Thyroid gland (tissue), 4 donors: ENCODE measurements at regions not wholly inside any gene's neighbourhood (a gene's known extent, or its start where the extent isn't known, plus 50 kb on each side); places are given as distances from the start of the nearest gene placed in this dataset.

Experiments
- CTCF ChIP-seq, 6 experiments: fragments of 200-600 bp in 3 of 6; fragments of 450-650 bp in 3 of 6; sonication (generic) in 3 of 6; IDR thresholded peaks; one replicate each; pipeline ENCODE4 v1.5.1; 2016 to 2019; ENCODE audit warnings: antibody characterized with exemption in 6 of 6, mild to moderate bottlenecking in 2 of 6, inconsistent platforms in 1 of 6, moderate library complexity in 1 of 6
- POLR2A ChIP-seq, 2 donors: fragments of 450-650 bp; IDR thresholded peaks; one replicate each; pipeline ENCODE4 v1.6.1; 2017; ENCODE audit warnings: antibody characterized with exemption in 2 of 2, mild to moderate bottlenecking in 2 of 2, moderate library complexity in 1 of 2

GRCh38 chr4:27148211-27148895 is 287.7 kb downstream of the STIM2 start:
- no peak for TF ChIP-seq CTCF (IDR thresholded peaks at IDR 0.05)
- no peak for TF ChIP-seq POLR2A (IDR thresholded peaks at IDR 0.05)
